Panc1 (cell line): ENCODE measurements at regions not wholly inside any gene's neighbourhood (a gene's known extent, or its start where the extent isn't known, plus 50 kb on each side); places are given as distances from the start of the nearest gene placed in this dataset.

Source experiments
- ATAC-seq: fragments of 200-7000 bp; cut with Tn5 transposase; 2 replicates; pipeline ENCODE4 v1.9.1; 2020; ENCODE audit warnings: mild to moderate bottlenecking, moderate library complexity
- BruUV-seq: library from RNA; stranded (reverse); fragments of 400-500 nt; replicated peaks from 2 replicates; lab custom pipeline; 2021; lab: Mats Ljungman, UMichigan
- CTCF ChIA-PET: fragments of 300-600 bp; sonication (Branson Sonifier 250); formaldehyde crosslinking; loops from one replicate; lab custom pipeline; 2022; ENCODE audit warnings: antibody characterized with exemption; lab: Charles Lee
- POLR2A ChIA-PET: fragments of 300-600 bp; sonication (Branson Sonifier 250); formaldehyde crosslinking; loops from one replicate; lab custom pipeline; 2022; ENCODE audit warnings: antibody characterized with exemption; lab: Charles Lee
- DNase-seq: peaks from one replicate; pipeline ENCODE4 v3.0.0-alpha.2; 2010; ENCODE audit warnings: low read depth, low spot score
- H3K27ac ChIP-seq: 2 replicates; pipeline ENCODE4 v1.5.1; 2011; ENCODE audit warnings: mild to moderate bottlenecking, low read length, inconsistent platforms
- H3K27me3 ChIP-seq: fragments of 200-500 bp; sonication (Bioruptor generic); 2 replicates; pipeline ENCODE4 v1.6.0; 2014; ENCODE audit warnings: low read length, inconsistent platforms; ENCODE audit not compliant: control insufficient read depth, insufficient read depth
- H3K36me3 ChIP-seq: fragments of 200-500 bp; sonication (Bioruptor generic); 2 replicates; pipeline ENCODE4 v1.5.1; 2014; ENCODE audit warnings: inconsistent platforms, mild to moderate bottlenecking, low read length, moderate library complexity; ENCODE audit not compliant: control insufficient read depth, insufficient read depth
- H3K4me1 ChIP-seq: 2 replicates; pipeline ENCODE4 v1.5.1; 2011; ENCODE audit warnings: inconsistent platforms, mild to moderate bottlenecking, low read length, moderate library complexity; ENCODE audit not compliant: control insufficient read depth, insufficient read depth
- H3K4me3 ChIP-seq, 2 experiments: 2 replicates each; pipeline ENCODE4 v1.5.1; 2011 to 2012; ENCODE audit warnings: low read depth in 2 of 2, low read length in 2 of 2, mild to moderate bottlenecking in 2 of 2, inconsistent platforms in 1 of 2, moderate library complexity in 1 of 2
- H3K9me3 ChIP-seq: fragments of 200-500 bp; sonication (Bioruptor generic); 2 replicates; pipeline ENCODE4 v1.5.1; 2014; ENCODE audit warnings: low read depth, mild to moderate bottlenecking, inconsistent platforms, low read length, moderate library complexity; ENCODE audit not compliant: control insufficient read depth, insufficient read depth
- CTCF ChIP-seq: fragments of 450-650 bp; IDR thresholded peaks from 2 replicates; pipeline ENCODE4 v1.5.1; 2017; ENCODE audit warnings: mild to moderate bottlenecking
- POLR2AphosphoS5 ChIP-seq: IDR thresholded peaks from 2 replicates; pipeline ENCODE4 v1.6.1; 2012; ENCODE audit warnings: mild to moderate bottlenecking, low read depth, low read length, moderate library complexity
- REST ChIP-seq, 2 experiments: IDR thresholded peaks; 2 replicates each; pipeline ENCODE4 v1.6.1; 2011 to 2012; ENCODE audit warnings: low read depth in 2 of 2, control low read depth in 1 of 2, low read length in 1 of 2, mild to moderate bottlenecking in 1 of 2, moderate library complexity in 1 of 2; ENCODE audit not compliant: insufficient read depth in 1 of 2
- SIN3A ChIP-seq: IDR thresholded peaks from 2 replicates; pipeline ENCODE4 v1.6.1; 2012; ENCODE audit warnings: low read depth, mild to moderate bottlenecking, low read length, moderate library complexity, borderline replicate concordance; ENCODE audit not compliant: insufficient read depth
- TCF7L2 ChIP-seq: IDR thresholded peaks from 2 replicates; pipeline ENCODE4 v1.6.1; 2011; ENCODE audit warnings: mild to moderate bottlenecking, low read depth, low read length, inconsistent platforms
- in situ Hi-C: cut with HindIII; loops from 2 replicates; pipeline ENCODE4 v1.10.0; 2016; ENCODE audit warnings: low sequenced_read_pairs, low pct_unique_long_range_greater_than_20kb
- intact Hi-C: fragments of 100-400 bp; cut with micrococcal nuclease; formaldehyde crosslinking; loops from one replicate; pipeline ENCODE4 v1.10.0; 2022; ENCODE audit not compliant: unreplicated experiment

- intact Hi-C loops (no loop called here), in situ Hi-C loops (no loop called here)
- TF ChIP-seq SIN3A (no peak), CTCF (no peak), POLR2AphosphoS5 (no peak), TCF7L2 (no peak)
- Histone ChIP-seq H3K36me3 (no peaks in the 10 kb centered on the region), H3K27me3 (no peaks in the 10 kb centered on the region), H3K9me3 (no peaks in the 10 kb centered on the region), H3K4me3 (no peak overlapping the region), H3K4me1 (peaks cover 4% of the 10 kb centered on the region), H3K27ac (no peak overlapping the region)
- POLR2A ChIA-PET, result interaction anchor here (0.6 kb wide), 2 partner anchors 49 to 140 kb away, joined by 3 to 6 read pairs; no protein-coding TSS in a partner anchor
- DNase-seq (no peak), ATAC-seq (no peak)
- CTCF ChIA-PET, result no interaction called here
- no TSS peak for BruUV-seq
Observed at GRCh38 chr3:150267288-150267687, 140.8 kb upstream of the TSC22D2 start.

GRCh38 chr3:150265305-150265704, 142.8 kb upstream of the TSC22D2 start:
- no peak for TF ChIP-seq CTCF
- TF ChIP-seq TCF7L2, result no peak
- TF ChIP-seq SIN3A, result no peak
- TF ChIP-seq POLR2AphosphoS5, result no peak
- intact Hi-C loops (no loop called here), in situ Hi-C loops (no loop called here)
- Histone ChIP-seq H3K9me3 (no peaks in the 10 kb centered on the region), H3K4me1 (peaks cover 4% of the 10 kb centered on the region), H3K27ac (no peak overlapping the region; the same call in 1 of the 2 replicates), H3K27me3 (no peaks in the 10 kb centered on the region), H3K36me3 (no peaks in the 10 kb centered on the region), H3K4me3 (no peak overlapping the region)
- ChIA-PET CTCF (no interaction called here), POLR2A (no interaction called here)
- DNase-seq, result no peak
- ATAC-seq, result no peak
- no TSS peak for BruUV-seq

GRCh38 chr3:150264561-150265279, 143.4 kb upstream of the TSC22D2 start:
- in situ Hi-C loops, result no loop called here
- no peak for TF ChIP-seq POLR2AphosphoS5
- no peak for TF ChIP-seq SIN3A
- no peak for TF ChIP-seq CTCF
- no peak for TF ChIP-seq REST (IDR thresholded peaks at IDR 0.05; ENCODE audit: insufficient read depth in 1 of 2, low read depth in 2 of 2, low read length in 1 of 2)
- TF ChIP-seq TCF7L2, result no peak
- POLR2A ChIA-PET, result no interaction called here
- H3K36me3 ChIP-seq, result no peaks in the 10 kb centered on the region
- H3K27me3 ChIP-seq, result no peaks in the 10 kb centered on the region
- BruUV-seq, result no TSS peak
- CTCF ChIA-PET, result no interaction called here
- no peaks in the 10 kb centered on the region for H3K9me3 ChIP-seq
- H3K4me1 ChIP-seq, result peaks cover 4% of the 10 kb centered on the region
- ATAC-seq, result no peak
- no peak overlapping the region; the same call in 1 of the 2 replicates for H3K27ac ChIP-seq
- DNase-seq, result no peak
- H3K4me3 ChIP-seq, result no peak overlapping the region
- intact Hi-C loops, result no loop called here
